OCI-LY1 (cell line): ENCODE measurements at regions not wholly inside any gene's neighbourhood (a gene's known extent, or its start where the extent isn't known, plus 50 kb on each side); places are given as distances from the start of the nearest gene placed in this dataset.

Source experiments
- CTCF ChIP-seq: fragments of 200-600 bp; sonication (generic), shearing (Covaris generic); IDR thresholded peaks from 2 replicates; pipeline ENCODE4 v1.5.1; 2017; ENCODE audit warnings: mild to moderate bottlenecking, antibody characterized with exemption, low read length, moderate library complexity, mixed read lengths
- EZH2 ChIP-seq: fragments of 200-600 bp; sonication (generic), shearing (Covaris generic); IDR thresholded peaks from 2 replicates; pipeline ENCODE4 v1.8.0; 2017; ENCODE audit warnings: borderline replicate concordance, mixed run types, mild to moderate bottlenecking, antibody characterized with exemption, low read length, moderate library complexity, mixed read lengths

- TF ChIP-seq CTCF, result no peak
- no peak for TF ChIP-seq EZH2
These were observed 263.2 kb downstream of the DAD1 start for GRCh38 chr14:22325676-22326400.
